ENCODE measurements at regions not wholly inside any gene's neighbourhood (a gene's known extent, or its start where the extent isn't known, plus 50 kb on each side); places are given as distances from the start of the nearest gene placed in this dataset.

GRCh38 chr5:164439799-164440198 is 934.4 kb downstream of the MAT2B start:
- Mint-ChIP-seq H3K4me1 (no peaks in the 10 kb centered on the region), H3K4me3 (no peak overlapping the region), H3K27me3 (no peaks in the 10 kb centered on the region), H3K9me3 (peaks cover 0 to 21% (median 2%) of the 10 kb centered on the region in 11 donors), H3K36me3 (no peaks in the 10 kb centered on the region), H3K27ac (no peak overlapping the region)
- DNase-seq (no peak), ATAC-seq (no peak)
- H3K4me3 ChIP-seq (ENCODE audit: low read length) = no peak overlapping the region
- H3K36me3 ChIP-seq (ENCODE audit: control insufficient read depth in 2 of 3, insufficient read depth in 3 of 3, low read length in 3 of 3) = no peaks in the 10 kb centered on the region
- no peaks in the 10 kb centered on the region for H3K4me1 ChIP-seq (ENCODE audit: control insufficient read depth in 2 of 2, insufficient read depth in 2 of 2, low read length in 2 of 2)
- intact Hi-C loops (cut with micrococcal nuclease) = no loop called here
- H3K27ac ChIP-seq (ENCODE audit: low read depth, low read length) = no peak overlapping the region
- H3K27me3 ChIP-seq (ENCODE audit: control insufficient read depth in 2 of 2, insufficient read depth in 2 of 2, low read length in 2 of 2) = no peaks in the 10 kb centered on the region
- POLR2A ChIA-PET = no interaction called here
- H3K9me3 ChIP-seq (ENCODE audit: control insufficient read depth in 2 of 3, low read length in 3 of 3) = no peaks in the 10 kb centered on the region
- CTCF ChIA-PET = no interaction called here

- CTCF ChIA-PET = no interaction called here
- no peak overlapping the region for H3K4me3 Mint-ChIP-seq
- ATAC-seq (no peak), DNase-seq (no peak)
- no peaks in the 10 kb centered on the region for H3K27me3 ChIP-seq (ENCODE audit: control insufficient read depth in 2 of 2, insufficient read depth in 2 of 2, low read length in 2 of 2)
- no peaks in the 10 kb centered on the region for H3K27me3 Mint-ChIP-seq
- H3K4me1 ChIP-seq (ENCODE audit: control insufficient read depth in 2 of 2, insufficient read depth in 2 of 2, low read length in 2 of 2) = no peaks in the 10 kb centered on the region
- no peaks in the 10 kb centered on the region for H3K36me3 ChIP-seq (ENCODE audit: control insufficient read depth in 2 of 3, insufficient read depth in 3 of 3, low read length in 3 of 3)
- H3K36me3 Mint-ChIP-seq = no peaks in the 10 kb centered on the region
- no peak overlapping the region for H3K27ac ChIP-seq (ENCODE audit: low read depth, low read length)
- H3K9me3 ChIP-seq (ENCODE audit: control insufficient read depth in 2 of 3, low read length in 3 of 3) = no peaks in the 10 kb centered on the region
- no peak overlapping the region for H3K27ac Mint-ChIP-seq
- POLR2A ChIA-PET = no interaction called here
- no peak overlapping the region for H3K4me3 ChIP-seq (ENCODE audit: low read length)
- H3K4me1 Mint-ChIP-seq = no peaks in the 10 kb centered on the region
- intact Hi-C loops (cut with micrococcal nuclease) = no loop called here
- H3K9me3 Mint-ChIP-seq = peaks cover 0 to 13% (median 3%) of the 10 kb centered on the region in 11 donors
Measured at GRCh38 chr5:164449460-164449859, 944.0 kb downstream of the MAT2B start.

DNA sequence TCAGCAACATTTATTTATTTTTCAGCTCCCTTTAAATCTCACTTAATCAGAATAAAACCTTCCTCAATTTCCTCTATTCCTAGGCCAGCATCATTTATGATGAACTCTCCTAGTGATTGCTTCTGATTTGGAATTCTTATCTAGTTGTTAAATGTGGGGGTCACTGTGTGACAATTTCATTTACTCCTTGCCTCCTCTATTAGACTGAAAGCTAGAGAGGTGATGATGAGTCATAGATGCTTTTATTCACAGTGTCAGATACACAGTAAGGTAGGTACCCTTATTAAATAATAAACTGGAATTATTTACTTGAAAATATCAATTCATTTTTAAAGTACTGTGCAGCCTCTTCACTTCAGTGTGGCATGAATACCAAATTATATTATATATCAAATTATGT is 960.6 kb downstream of the MAT2B start:
- intact Hi-C loops (cut with micrococcal nuclease) = no loop called here
- no peaks in the 10 kb centered on the region for H3K27me3 Mint-ChIP-seq
- H3K27ac Mint-ChIP-seq = no peak overlapping the region
- POLR2A ChIA-PET = no interaction called here
- H3K9me3 ChIP-seq (ENCODE audit: control insufficient read depth in 2 of 3, low read length in 3 of 3) = no peaks in the 10 kb centered on the region
- no peaks in the 10 kb centered on the region for H3K36me3 Mint-ChIP-seq
- H3K36me3 ChIP-seq (ENCODE audit: control insufficient read depth in 2 of 3, insufficient read depth in 3 of 3, low read length in 3 of 3) = no peaks in the 10 kb centered on the region
- H3K9me3 Mint-ChIP-seq = peaks cover 0 to 4% (median 0%) of the 10 kb centered on the region in 11 donors
- no peaks in the 10 kb centered on the region for H3K4me1 ChIP-seq (ENCODE audit: control insufficient read depth in 2 of 2, insufficient read depth in 2 of 2, low read length in 2 of 2)
- no peaks in the 10 kb centered on the region for H3K4me1 Mint-ChIP-seq
- no peak for DNase-seq
- CTCF ChIA-PET = no interaction called here
- H3K27ac ChIP-seq (ENCODE audit: low read depth, low read length) = no peak overlapping the region
- no peaks in the 10 kb centered on the region for H3K27me3 ChIP-seq (ENCODE audit: control insufficient read depth in 2 of 2, insufficient read depth in 2 of 2, low read length in 2 of 2)
- no peak overlapping the region for H3K4me3 Mint-ChIP-seq
- H3K4me3 ChIP-seq (ENCODE audit: low read length) = no peak overlapping the region
- ATAC-seq = no peak

- no peaks in the 10 kb centered on the region for H3K4me1 ChIP-seq (ENCODE audit: control insufficient read depth in 2 of 2, insufficient read depth in 2 of 2, low read length in 2 of 2)
- H3K4me1 Mint-ChIP-seq = no peaks in the 10 kb centered on the region
- no peak overlapping the region for H3K27ac ChIP-seq (ENCODE audit: low read depth, low read length)
- no peaks in the 10 kb centered on the region for H3K9me3 ChIP-seq (ENCODE audit: control insufficient read depth in 2 of 3, low read length in 3 of 3)
- POLR2A ChIA-PET = no interaction called here
- H3K4me3 Mint-ChIP-seq = no peak overlapping the region
- intact Hi-C loops (cut with micrococcal nuclease) = no loop called here
- H3K27me3 Mint-ChIP-seq = no peaks in the 10 kb centered on the region
- H3K27ac Mint-ChIP-seq = no peak overlapping the region
- DNase-seq (no peak), ATAC-seq (no peak)
- no peak overlapping the region for H3K4me3 ChIP-seq (ENCODE audit: low read length)
- CTCF ChIA-PET = no interaction called here
- peaks cover 0 to 10% (median 3%) of the 10 kb centered on the region in 11 donors for H3K9me3 Mint-ChIP-seq
- H3K36me3 Mint-ChIP-seq = peaks cover 0 to 4% (median 0%) of the 10 kb centered on the region in 5 donors
- H3K27me3 ChIP-seq (ENCODE audit: control insufficient read depth in 2 of 2, insufficient read depth in 2 of 2, low read length in 2 of 2) = no peaks in the 10 kb centered on the region
- H3K36me3 ChIP-seq (ENCODE audit: control insufficient read depth in 2 of 3, insufficient read depth in 3 of 3, low read length in 3 of 3) = no peaks in the 10 kb centered on the region
Measured at GRCh38 chr5:164470312-164470711, 964.9 kb downstream of the MAT2B start.

GRCh38 chr5:164472165-164472564 is 966.7 kb downstream of the MAT2B start:
- Histone ChIP-seq H3K27me3 (ENCODE audit: control insufficient read depth in 2 of 2, insufficient read depth in 2 of 2, low read length in 2 of 2) (no peaks in the 10 kb centered on the region), H3K4me1 (ENCODE audit: control insufficient read depth in 2 of 2, insufficient read depth in 2 of 2, low read length in 2 of 2) (no peaks in the 10 kb centered on the region), H3K4me3 (ENCODE audit: low read length) (no peak overlapping the region), H3K9me3 (ENCODE audit: control insufficient read depth in 2 of 3, low read length in 3 of 3) (no peaks in the 10 kb centered on the region), H3K27ac (ENCODE audit: low read depth, low read length) (no peak overlapping the region), H3K36me3 (ENCODE audit: control insufficient read depth in 2 of 3, insufficient read depth in 3 of 3, low read length in 3 of 3) (no peaks in the 10 kb centered on the region)
- intact Hi-C loops (cut with micrococcal nuclease) = no loop called here
- CTCF ChIA-PET = no interaction called here
- Mint-ChIP-seq H3K4me3 (no peak overlapping the region), H3K36me3 (peaks cover 0 to 4% (median 0%) of the 10 kb centered on the region in 5 donors), H3K27me3 (no peaks in the 10 kb centered on the region), H3K27ac (no peak overlapping the region), H3K4me1 (no peaks in the 10 kb centered on the region), H3K9me3 (peaks cover 0 to 11% (median 3%) of the 10 kb centered on the region in 11 donors)
- DNase-seq (no peak), ATAC-seq (no peak)
- POLR2A ChIA-PET = no interaction called here

- no peaks in the 10 kb centered on the region for H3K27me3 ChIP-seq (ENCODE audit: control insufficient read depth in 2 of 2, insufficient read depth in 2 of 2, low read length in 2 of 2)
- POLR2A ChIA-PET = no interaction called here
- H3K27ac Mint-ChIP-seq = no peak overlapping the region
- H3K4me3 ChIP-seq (ENCODE audit: low read length) = no peak overlapping the region
- DNase-seq (no peak), ATAC-seq (no peak)
- intact Hi-C loops (cut with micrococcal nuclease) = no loop called here
- H3K9me3 Mint-ChIP-seq = peaks cover 0 to 19% (median 3%) of the 10 kb centered on the region in 11 donors
- H3K4me3 Mint-ChIP-seq = no peak overlapping the region
- H3K36me3 ChIP-seq (ENCODE audit: control insufficient read depth in 2 of 3, insufficient read depth in 3 of 3, low read length in 3 of 3) = no peaks in the 10 kb centered on the region
- CTCF ChIA-PET = no interaction called here
- H3K36me3 Mint-ChIP-seq = peaks cover 0 to 4% (median 0%) of the 10 kb centered on the region in 5 donors
- H3K9me3 ChIP-seq (ENCODE audit: control insufficient read depth in 2 of 3, low read length in 3 of 3) = no peaks in the 10 kb centered on the region
- no peaks in the 10 kb centered on the region for H3K27me3 Mint-ChIP-seq
- no peaks in the 10 kb centered on the region for H3K4me1 Mint-ChIP-seq
- H3K27ac ChIP-seq (ENCODE audit: low read depth, low read length) = no peak overlapping the region
- no peaks in the 10 kb centered on the region for H3K4me1 ChIP-seq (ENCODE audit: control insufficient read depth in 2 of 2, insufficient read depth in 2 of 2, low read length in 2 of 2)
Measured at GRCh38 chr5:164475339-164475977, 970.0 kb downstream of the MAT2B start.

GRCh38 chr5:164481270-164481669 is 975.9 kb downstream of the MAT2B start:
- H3K4me1 Mint-ChIP-seq = no peaks in the 10 kb centered on the region
- H3K27me3 Mint-ChIP-seq = no peaks in the 10 kb centered on the region
- H3K27ac Mint-ChIP-seq = no peak overlapping the region
- H3K9me3 Mint-ChIP-seq = peaks cover 0 to 17% (median 3%) of the 10 kb centered on the region in 11 donors
- POLR2A ChIA-PET = no interaction called here
- Histone ChIP-seq H3K4me1 (ENCODE audit: control insufficient read depth in 2 of 2, insufficient read depth in 2 of 2, low read length in 2 of 2) (no peaks in the 10 kb centered on the region), H3K9me3 (ENCODE audit: control insufficient read depth in 2 of 3, low read length in 3 of 3) (no peaks in the 10 kb centered on the region), H3K27ac (ENCODE audit: low read depth, low read length) (no peak overlapping the region), H3K4me3 (ENCODE audit: low read length) (no peak overlapping the region), H3K36me3 (ENCODE audit: control insufficient read depth in 2 of 3, insufficient read depth in 3 of 3, low read length in 3 of 3) (no peaks in the 10 kb centered on the region), H3K27me3 (ENCODE audit: control insufficient read depth in 2 of 2, insufficient read depth in 2 of 2, low read length in 2 of 2) (no peaks in the 10 kb centered on the region)
- no peaks in the 10 kb centered on the region for H3K36me3 Mint-ChIP-seq
- DNase-seq (no peak), ATAC-seq (no peak)
- H3K4me3 Mint-ChIP-seq = no peak overlapping the region
- CTCF ChIA-PET = no interaction called here
- intact Hi-C loops (cut with micrococcal nuclease) = no loop called here

Measured in naive thymus-derived CD4-positive, alpha-beta T cell (primary cell).